ENCODE measurements at regions not wholly inside any gene's neighbourhood (a gene's known extent, or its start where the extent isn't known, plus 50 kb on each side); places are given as distances from the start of the nearest gene placed in this dataset.

- DNase-seq (ENCODE audit: low spot score): no peak
These were observed 239.2 kb upstream of the ZMIZ1 start for GRCh38 chr10:78829565-78829964.

GRCh38 chr10:78830062-78830975 lies 238.4 kb upstream of the ZMIZ1 start:
- peak; percentile 4 for DNase-seq (ENCODE audit: low spot score)

GRCh38 chr10:78830976-78831375 lies 237.8 kb upstream of the ZMIZ1 start:
- DNase-seq (ENCODE audit: low spot score): no peak

GRCh38 chr10:78831461-78831860 lies 237.3 kb upstream of the ZMIZ1 start:
- no peak for DNase-seq (ENCODE audit: low spot score)

- no peak for DNase-seq (ENCODE audit: low spot score)
These were observed 236.5 kb upstream of the ZMIZ1 start for GRCh38 chr10:78832281-78832680.

GRCh38 chr10:78838141-78838657 lies 230.6 kb upstream of the ZMIZ1 start:
- no peak for DNase-seq (ENCODE audit: low spot score)

- DNase-seq (ENCODE audit: low spot score): no peak
These were observed 225.3 kb upstream of the ZMIZ1 start for GRCh38 chr10:78843495-78843894.

GRCh38 chr10:78844960-78845607 lies 223.7 kb upstream of the ZMIZ1 start:
- no peak for DNase-seq (ENCODE audit: low spot score)

- no peak for DNase-seq (ENCODE audit: low spot score)
These were observed 222.7 kb upstream of the ZMIZ1 start for GRCh38 chr10:78846071-78846470.

GRCh38 chr10:78846760-78847159 lies 222.0 kb upstream of the ZMIZ1 start:
- no peak for DNase-seq (ENCODE audit: low spot score)

GRCh38 chr10:78847485-78847884 lies 221.3 kb upstream of the ZMIZ1 start:
- DNase-seq (ENCODE audit: low spot score): no peak

- no peak for DNase-seq (ENCODE audit: low spot score)
These were observed 219.7 kb upstream of the ZMIZ1 start for GRCh38 chr10:78849115-78849514.

- no peak for DNase-seq (ENCODE audit: low spot score)
These were observed 219.0 kb upstream of the ZMIZ1 start for GRCh38 chr10:78849731-78850130.

- DNase-seq (ENCODE audit: low spot score): no peak
These were observed 217.9 kb upstream of the ZMIZ1 start for GRCh38 chr10:78850644-78851435.

GRCh38 chr10:78851647-78852046 lies 217.1 kb upstream of the ZMIZ1 start:
- DNase-seq (ENCODE audit: low spot score): no peak

- DNase-seq (ENCODE audit: low spot score): no peak
These were observed 216.1 kb upstream of the ZMIZ1 start for GRCh38 chr10:78852466-78853240.

GRCh38 chr10:78853864-78854263 lies 214.9 kb upstream of the ZMIZ1 start:
- no peak for DNase-seq (ENCODE audit: low spot score)

GRCh38 chr10:78856421-78856820 lies 212.3 kb upstream of the ZMIZ1 start:
- no peak for DNase-seq (ENCODE audit: low spot score)

GRCh38 chr10:78857193-78857592 lies 211.6 kb upstream of the ZMIZ1 start:
- DNase-seq (ENCODE audit: low spot score): no peak

GRCh38 chr10:78859266-78859665 lies 209.5 kb upstream of the ZMIZ1 start:
- no peak for DNase-seq (ENCODE audit: low spot score)

GRCh38 chr10:78859769-78860168 lies 209.0 kb upstream of the ZMIZ1 start:
- no peak for DNase-seq (ENCODE audit: low spot score)

All from RKO (cell line).